ENCODE measurements at regions not wholly inside any gene's neighbourhood (a gene's known extent, or its start where the extent isn't known, plus 50 kb on each side); places are given as distances from the start of the nearest gene placed in this dataset.

GRCh38 chr3:31142543-31142942 is 248.1 kb upstream of the GADL1 start:
- in situ Hi-C loops (cut with MboI; ENCODE audit: low sequenced_read_pairs, unreplicated experiment): loop anchor here (25.0 kb wide), 1 partner anchor 355 kb away; no protein-coding TSS in a partner anchor

GRCh38 chr3:31145062-31145461 is 250.6 kb upstream of the GADL1 start:
- in situ Hi-C loops (cut with MboI; ENCODE audit: low sequenced_read_pairs, unreplicated experiment): loop anchor here (25.0 kb wide), 1 partner anchor 358 kb away; no protein-coding TSS in a partner anchor
- TF ChIP-seq CTCF (IDR thresholded peaks at IDR 0.05; ENCODE audit: borderline replicate concordance, control extremely low read depth, extremely low read depth, insufficient read depth, missing control alignments): no peak
- DNase-seq (ENCODE audit: low spot score): no peak

More at GRCh38 chr3:31142543-31142942, 248.1 kb upstream of the GADL1 start:
- DNase-seq (ENCODE audit: low spot score): no peak
- TF ChIP-seq CTCF (IDR thresholded peaks at IDR 0.05; ENCODE audit: borderline replicate concordance, control extremely low read depth, extremely low read depth, insufficient read depth, missing control alignments): no peak

- no peak for TF ChIP-seq CTCF (IDR thresholded peaks at IDR 0.05; ENCODE audit: borderline replicate concordance, control extremely low read depth, extremely low read depth, insufficient read depth, missing control alignments)
- no peak for DNase-seq (ENCODE audit: low spot score)
- in situ Hi-C loops (cut with MboI; ENCODE audit: low sequenced_read_pairs, unreplicated experiment): loop anchor here (25.0 kb wide), 1 partner anchor 360 kb away; no protein-coding TSS in a partner anchor
Measured at GRCh38 chr3:31147550-31147949, 253.1 kb upstream of the GADL1 start.

GRCh38 chr3:31157047-31157694 is 262.7 kb upstream of the GADL1 start:
- in situ Hi-C loops (cut with MboI; ENCODE audit: low sequenced_read_pairs, unreplicated experiment): no loop called here
- TF ChIP-seq CTCF (IDR thresholded peaks at IDR 0.05; ENCODE audit: borderline replicate concordance, control extremely low read depth, extremely low read depth, insufficient read depth, missing control alignments): no peak
- DNase-seq (ENCODE audit: low spot score): no peak

GRCh38 chr3:31157893-31158620 is 263.6 kb upstream of the GADL1 start:
- in situ Hi-C loops (cut with MboI; ENCODE audit: low sequenced_read_pairs, unreplicated experiment): no loop called here
- no peak for DNase-seq (ENCODE audit: low spot score)
- TF ChIP-seq CTCF (IDR thresholded peaks at IDR 0.05; ENCODE audit: borderline replicate concordance, control extremely low read depth, extremely low read depth, insufficient read depth, missing control alignments): no peak

GRCh38 chr3:31159331-31160039 is 265.0 kb upstream of the GADL1 start:
- in situ Hi-C loops (cut with MboI; ENCODE audit: low sequenced_read_pairs, unreplicated experiment): no loop called here
- TF ChIP-seq CTCF (IDR thresholded peaks at IDR 0.05; ENCODE audit: borderline replicate concordance, control extremely low read depth, extremely low read depth, insufficient read depth, missing control alignments): no peak
- no peak for DNase-seq (ENCODE audit: low spot score)

Data from GM13976 (cell line).